A673 (cell line): ENCODE measurements at regions not wholly inside any gene's neighbourhood (a gene's known extent, or its start where the extent isn't known, plus 50 kb on each side); places are given as distances from the start of the nearest gene placed in this dataset.

ENCODE experiments used
- BruUV-seq: library from RNA; stranded (reverse); fragments of 400-500 nt; replicated peaks from 2 replicates; lab custom pipeline; 2021; lab: Mats Ljungman, UMichigan
- CTCF ChIA-PET: fragments of 300-600 bp; sonication (Branson Sonifier 250); formaldehyde crosslinking; loops from one replicate; lab custom pipeline; 2022; ENCODE audit warnings: antibody characterized with exemption; lab: Charles Lee
- POLR2A ChIA-PET: fragments of 300-600 bp; sonication (Branson Sonifier 250); formaldehyde crosslinking; loops from one replicate; lab custom pipeline; 2022; ENCODE audit warnings: antibody characterized with exemption; ENCODE audit not compliant: low non-redundant PET; lab: Charles Lee
- DNase-seq: peaks from one replicate; pipeline ENCODE4 v3.0.0-alpha.2; 2015; ENCODE audit warnings: low spot score
- H3K27ac ChIP-seq: fragments of 200-600 bp; sonication (generic); 2 replicates; pipeline ENCODE4 v1.5.1; 2016; ENCODE audit warnings: mixed run types, low read depth, mild to moderate bottlenecking, mixed read lengths, antibody characterized with exemption, low read length; ENCODE audit not compliant: poor library complexity, severe bottlenecking
- H3K27me3 ChIP-seq: fragments of 200-600 bp; sonication (generic); replicated peaks from 2 replicates; pipeline ENCODE4 v1.6.1; 2017; ENCODE audit warnings: mixed run types, low read depth, mild to moderate bottlenecking, mixed read lengths, antibody characterized with exemption, low read length; ENCODE audit not compliant: insufficient read depth, poor library complexity
- H3K36me3 ChIP-seq: fragments of 200-600 bp; sonication (generic); 2 replicates; pipeline ENCODE4 v1.6.1; 2016; ENCODE audit warnings: mixed run types, mild to moderate bottlenecking, mixed read lengths, antibody characterized with exemption, low read length; ENCODE audit not compliant: insufficient read depth, poor library complexity, severe bottlenecking
- H3K4me1 ChIP-seq: fragments of 200-600 bp; sonication (generic); 2 replicates; pipeline ENCODE4 v1.6.1; 2017; ENCODE audit warnings: mixed run types, mild to moderate bottlenecking, mixed read lengths, antibody characterized with exemption, low read length; ENCODE audit not compliant: insufficient read depth, poor library complexity, severe bottlenecking
- H3K4me3 ChIP-seq: fragments of 200-600 bp; sonication (generic); 2 replicates; pipeline ENCODE4 v1.5.1; 2016; ENCODE audit warnings: low read depth, mixed run types, mild to moderate bottlenecking, mixed read lengths, low read length; ENCODE audit not compliant: poor library complexity, severe bottlenecking
- H3K9me3 ChIP-seq: fragments of 200-600 bp; sonication (generic); 2 replicates; pipeline ENCODE4 v1.6.1; 2016; ENCODE audit warnings: mixed run types, low read depth, mild to moderate bottlenecking, mixed read lengths, antibody characterized with exemption, low read length; ENCODE audit not compliant: poor library complexity, severe bottlenecking
- CTCF ChIP-seq: fragments of 300-800, 200-600 bp; sonication (generic); conservative IDR thresholded peaks from 2 replicates; pipeline ENCODE4 v1.5.1; 2017; ENCODE audit warnings: low read depth, mild to moderate bottlenecking, antibody characterized with exemption, low read length, moderate library complexity, mixed read lengths
- EZH2 ChIP-seq: fragments of 200-600 bp; sonication (generic); IDR thresholded peaks from 2 replicates; pipeline ENCODE4 v1.6.1; 2017; ENCODE audit warnings: borderline replicate concordance, low read depth, mild to moderate bottlenecking, mixed read lengths, antibody characterized with exemption, low read length; ENCODE audit not compliant: poor library complexity, severe bottlenecking
- intact Hi-C: fragments of 100-400 bp; cut with micrococcal nuclease; formaldehyde crosslinking; loops from one replicate; pipeline ENCODE4 v1.10.0; 2022; ENCODE audit not compliant: unreplicated experiment

DNA sequence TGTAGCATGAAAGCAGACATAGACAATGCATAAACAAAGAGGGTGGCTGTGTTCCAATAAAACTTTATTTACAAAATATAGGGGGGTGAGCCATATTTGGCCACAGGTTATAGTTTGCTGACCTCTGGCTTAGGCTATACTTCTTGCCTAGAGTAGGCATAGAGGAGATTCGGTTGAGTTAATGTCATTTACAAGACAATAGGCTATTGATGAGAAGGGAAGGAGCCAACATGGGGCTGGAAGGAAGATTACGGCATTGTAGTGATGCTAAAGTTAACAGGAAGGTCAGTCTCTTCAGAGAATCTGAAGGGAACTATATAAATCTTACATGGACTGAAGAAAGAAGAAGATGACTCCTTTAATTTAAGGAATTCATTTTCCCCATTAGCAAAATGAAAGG lies 463.5 kb downstream of the HTR7 start:
- POLR2A ChIA-PET = no interaction called here
- H3K9me3 ChIP-seq = no peaks in the 10 kb centered on the region
- H3K4me1 ChIP-seq = no peaks in the 10 kb centered on the region
- CTCF ChIA-PET = no interaction called here
- no peak overlapping the region for H3K27ac ChIP-seq
- H3K36me3 ChIP-seq = no peaks in the 10 kb centered on the region
- intact Hi-C loops = no loop called here
- no peak for DNase-seq
- H3K27me3 ChIP-seq = no peaks in the 10 kb centered on the region
- no peak overlapping the region for H3K4me3 ChIP-seq
- BruUV-seq = no TSS peak
- no peak for TF ChIP-seq EZH2
- no peak for TF ChIP-seq CTCF

- Histone ChIP-seq H3K4me1 (no peaks in the 10 kb centered on the region), H3K36me3 (no peaks in the 10 kb centered on the region), H3K27me3 (no peaks in the 10 kb centered on the region), H3K4me3 (no peak overlapping the region), H3K27ac (no peak overlapping the region), H3K9me3 (no peaks in the 10 kb centered on the region)
- ChIA-PET POLR2A (no interaction called here), CTCF (no interaction called here)
- no TSS peak for BruUV-seq
- TF ChIP-seq CTCF (no peak), EZH2 (no peak)
- intact Hi-C loops = no loop called here
- DNase-seq = no peak
Observed at GRCh38 chr10:90396721-90397120, 461.1 kb downstream of the HTR7 start.

DNA sequence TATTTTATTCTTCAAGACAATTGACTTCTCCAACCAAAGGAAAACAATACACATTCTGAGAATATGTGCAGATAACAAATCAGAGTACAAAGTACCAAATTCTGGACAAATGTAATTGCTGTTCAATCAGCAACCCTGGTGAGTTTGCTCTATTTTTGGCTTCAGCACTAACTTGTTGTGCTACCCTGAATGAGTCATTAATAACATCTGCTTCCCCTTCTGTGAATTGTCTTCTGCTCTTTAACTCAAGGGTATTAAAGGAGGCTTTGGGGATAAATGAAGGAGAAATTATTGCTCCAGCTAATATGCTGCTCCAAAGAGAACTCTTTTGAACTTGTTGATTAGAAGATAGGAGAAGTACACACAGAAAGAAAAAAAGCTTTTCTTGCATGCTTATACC lies 459.3 kb downstream of the HTR7 start:
- CTCF ChIA-PET = no interaction called here
- Histone ChIP-seq H3K9me3 (no peaks in the 10 kb centered on the region), H3K36me3 (no peaks in the 10 kb centered on the region), H3K4me1 (no peaks in the 10 kb centered on the region), H3K27me3 (no peaks in the 10 kb centered on the region), H3K4me3 (no peak overlapping the region), H3K27ac (no peak overlapping the region)
- no peak for DNase-seq
- no peak for TF ChIP-seq CTCF
- no peak for TF ChIP-seq EZH2
- no TSS peak for BruUV-seq
- POLR2A ChIA-PET = no interaction called here
- intact Hi-C loops = no loop called here
